H1 (cell line): ENCODE measurements at regions not wholly inside any gene's neighbourhood (a gene's known extent, or its start where the extent isn't known, plus 50 kb on each side); places are given as distances from the start of the nearest gene placed in this dataset.

Experiments used
- CTCF ChIA-PET: fragments of 300-600 bp; sonication (Branson Sonifier 250); formaldehyde crosslinking; loops from one replicate; lab custom pipeline; 2021; ENCODE audit not compliant: partially characterized antibody; lab: Charles Lee
- POLR2A ChIA-PET: fragments of 300-600 bp; sonication (Branson Sonifier 250); formaldehyde crosslinking; loops from one replicate; lab custom pipeline; 2021; ENCODE audit warnings: inconsistent platforms; ENCODE audit not compliant: partially characterized antibody; lab: Charles Lee
- DNase-seq, 2 experiments: peaks; one replicate each; pipeline versions ENCODE4 v3.0.0 to v3.0.0-alpha.2; 2010 to 2022; ENCODE audit warnings: low spot score in 2 of 2, low read depth in 1 of 2, mixed read lengths in 1 of 2
- FAIRE-seq: peaks from 2 replicates; lab custom pipeline; 2011; peaks lifted over from hg19 to GRCh38; lab: Jason Lieb, UNC
- H2AFZ ChIP-seq: 2 replicates; pipeline ENCODE4 v1.8.1; 2012; ENCODE audit warnings: low read length, inconsistent platforms
- H2AK5ac ChIP-seq: 2 replicates; pipeline ENCODE4 v1.6.1; 2013; ENCODE audit warnings: low read depth, low read length
- H2BK120ac ChIP-seq: replicated peaks from 2 replicates; pipeline ENCODE3; 2013; ENCODE audit warnings: low read depth, low read length, inconsistent platforms
- H2BK12ac ChIP-seq: 2 replicates; pipeline ENCODE4 v1.6.1; 2013; ENCODE audit warnings: low read depth, low read length
- H2BK15ac ChIP-seq: 2 replicates; pipeline ENCODE4 v1.6.1; 2013; ENCODE audit warnings: low read length
- H2BK20ac ChIP-seq: 2 replicates; pipeline ENCODE4 v1.6.1; 2013; ENCODE audit warnings: low read length
- H2BK5ac ChIP-seq: 2 replicates; pipeline ENCODE4 v1.6.1; 2013; ENCODE audit warnings: low read depth, low read length
- H3K14ac ChIP-seq: 2 replicates; pipeline ENCODE4 v1.6.1; 2013; ENCODE audit warnings: inconsistent platforms; ENCODE audit not compliant: insufficient read length
- H3K18ac ChIP-seq: 2 replicates; pipeline ENCODE4 v1.6.1; 2013; ENCODE audit warnings: low read length; ENCODE audit errors: extremely low read depth
- H3K23ac ChIP-seq: 2 replicates; pipeline ENCODE4 v1.6.1; 2013; ENCODE audit warnings: inconsistent platforms; ENCODE audit not compliant: insufficient read length
- H3K23me2 ChIP-seq: 2 replicates; pipeline ENCODE4 v1.6.1; 2013; ENCODE audit warnings: low read depth, low read length
- H3K27ac ChIP-seq: 2 replicates; pipeline ENCODE4 v1.6.1; 2011; ENCODE audit warnings: low read depth, low read length, inconsistent platforms
- H3K27me3 ChIP-seq, 4 experiments: replicated peaks in 1 of 4; 1 replicate in 1 of 4; 2 replicates in 3 of 4; pipeline versions ENCODE4 v1.6.1 to v1.8.1; 2011 to 2013; ENCODE audit warnings: low read length in 3 of 4, mild to moderate bottlenecking in 3 of 4, inconsistent platforms in 2 of 4, mixed read lengths in 2 of 4, moderate library complexity in 1 of 4; ENCODE audit not compliant: control insufficient read depth in 3 of 4, insufficient read depth in 3 of 4; ENCODE audit errors: extremely low read depth in 1 of 4
- H3K36me3 ChIP-seq, 4 experiments: 2 replicates each; pipeline versions ENCODE4 v1.6.1 to v1.8.1; 2011 to 2013; ENCODE audit warnings: mild to moderate bottlenecking in 4 of 4, low read length in 3 of 4, moderate library complexity in 2 of 4, control low read depth in 1 of 4, inconsistent platforms in 1 of 4; ENCODE audit not compliant: insufficient read depth in 4 of 4, control insufficient read depth in 2 of 4
- H3K4ac ChIP-seq: replicated peaks from 2 replicates; pipeline ENCODE3; 2013; ENCODE audit warnings: low read length, low read depth, mixed read lengths, inconsistent platforms; ENCODE audit not compliant: insufficient read length
- H3K4me1 ChIP-seq, 4 experiments: replicated peaks in 1 of 4; 1 replicate in 1 of 4; 2 replicates in 3 of 4; pipeline versions ENCODE4 v1.6.1 to v1.8.1; 2011 to 2013; ENCODE audit warnings: low read length in 3 of 4, inconsistent platforms in 2 of 4, mixed read lengths in 1 of 4; ENCODE audit not compliant: insufficient read depth in 4 of 4, control insufficient read depth in 3 of 4
- H3K4me2 ChIP-seq, 2 experiments: 2 replicates each; pipeline versions ENCODE4 v1.6.1 to v1.8.1; 2011 to 2013; ENCODE audit warnings: low read depth in 2 of 2, low read length in 2 of 2, control low read depth in 1 of 2, inconsistent platforms in 1 of 2, mild to moderate bottlenecking in 1 of 2; ENCODE audit not compliant: insufficient read depth in 1 of 2
- H3K4me3 ChIP-seq, 4 experiments: fragments of 200-600, 300-600 bp in 1 of 4; sonication (generic), shearing (Covaris generic), sonication (Bioruptor Twin) in 1 of 4; 2 replicates each; pipeline versions ENCODE4 v1.5.1 to v1.8.1; 2011 to 2016; ENCODE audit warnings: low read length in 4 of 4, low read depth in 3 of 4, control low read depth in 2 of 4, inconsistent platforms in 2 of 4, mild to moderate bottlenecking in 2 of 4, mixed read lengths in 1 of 4, moderate library complexity in 1 of 4; ENCODE audit not compliant: insufficient read depth in 2 of 4; ENCODE audit errors: extremely low read depth in 1 of 4
- H3K56ac ChIP-seq: replicated peaks from 2 replicates; pipeline ENCODE3; 2013; ENCODE audit warnings: low read depth, mild to moderate bottlenecking, mixed read lengths, low read length, inconsistent platforms; ENCODE audit not compliant: insufficient read length
- H3K79me1 ChIP-seq: 2 replicates; pipeline ENCODE4 v1.6.1; 2013; ENCODE audit warnings: low read depth, low read length, control low read depth
- H3K79me2 ChIP-seq, 2 experiments: 2 replicates each; pipeline versions ENCODE4 v1.6.1 to v1.8.1; 2012 to 2013; ENCODE audit warnings: low read length in 2 of 2, mild to moderate bottlenecking in 2 of 2, inconsistent platforms in 1 of 2; ENCODE audit not compliant: insufficient read depth in 2 of 2, control insufficient read depth in 1 of 2
- H3K9ac ChIP-seq, 4 experiments: replicated peaks in 1 of 4; 1 replicate in 1 of 4; 2 replicates in 3 of 4; pipeline versions ENCODE4 v1.6.1 to v1.8.1; 2011 to 2013; ENCODE audit warnings: low read depth in 3 of 4, low read length in 3 of 4, control low read depth in 2 of 4, mild to moderate bottlenecking in 2 of 4, moderate library complexity in 2 of 4, inconsistent platforms in 1 of 4; ENCODE audit errors: extremely low read depth in 1 of 4
- H3K9me3 ChIP-seq, 2 experiments: 2 replicates each; pipeline versions ENCODE4 v1.6.1 to v1.8.1; 2012 to 2013; ENCODE audit warnings: mild to moderate bottlenecking in 2 of 2, moderate library complexity in 2 of 2, control low read depth in 1 of 2, inconsistent platforms in 1 of 2, low read depth in 1 of 2, low read length in 1 of 2, mixed read lengths in 1 of 2; ENCODE audit not compliant: insufficient read depth in 2 of 2
- H4K20me1 ChIP-seq, 2 experiments: replicated peaks in 1 of 2; 2 replicates each; pipeline versions ENCODE3 to v1.8.1; 2011 to 2013; ENCODE audit warnings: inconsistent platforms in 2 of 2, low read length in 2 of 2, mild to moderate bottlenecking in 1 of 2; ENCODE audit not compliant: insufficient read depth in 2 of 2, control insufficient read depth in 1 of 2
- H4K5ac ChIP-seq: 2 replicates; pipeline ENCODE4 v1.6.1; 2013; ENCODE audit warnings: low read length, low read depth, mixed read lengths, inconsistent platforms; ENCODE audit not compliant: insufficient read length
- H4K8ac ChIP-seq: 2 replicates; pipeline ENCODE4 v1.8.0; 2013; ENCODE audit warnings: mild to moderate bottlenecking, moderate library complexity, low read length, inconsistent platforms; ENCODE audit not compliant: insufficient read depth; ENCODE audit errors: extremely low read depth
- H4K91ac ChIP-seq: replicated peaks from 2 replicates; pipeline ENCODE3; 2013; ENCODE audit warnings: low read length, mixed read lengths, inconsistent platforms; ENCODE audit not compliant: insufficient read length
- CEBPB ChIP-seq: IDR thresholded peaks from 2 replicates; pipeline ENCODE4 v1.6.1; 2012; ENCODE audit warnings: low read depth, low read length
- CREB1 ChIP-seq: IDR thresholded peaks from 2 replicates; pipeline ENCODE4 v1.6.1; 2012; ENCODE audit warnings: inconsistent platforms
- EGR1 ChIP-seq: IDR thresholded peaks from 2 replicates; pipeline ENCODE4 v1.6.1; 2011; ENCODE audit warnings: low read depth, low read length, borderline replicate concordance
- FOSL1 ChIP-seq: IDR thresholded peaks from 2 replicates; pipeline ENCODE4 v1.6.1; 2011; ENCODE audit warnings: mild to moderate bottlenecking, low read depth, low read length, moderate library complexity; ENCODE audit not compliant: insufficient read depth
- HDAC6 ChIP-seq: IDR thresholded peaks from one replicate; pipeline ENCODE4 v1.7.1; 2012; ENCODE audit warnings: low read depth, mild to moderate bottlenecking, inconsistent platforms, low read length, moderate library complexity
- NRF1 ChIP-seq: IDR thresholded peaks from 2 replicates; pipeline ENCODE4 v1.6.1; 2011; ENCODE audit warnings: mild to moderate bottlenecking, low read depth, low read length, improper control_type of control experiment
- POLR2A ChIP-seq, 2 experiments: IDR thresholded peaks; 1 replicate in 1 of 2; 2 replicates in 1 of 2; pipeline ENCODE4 v1.6.1; 2011; ENCODE audit warnings: low read depth in 2 of 2, low read length in 2 of 2, mild to moderate bottlenecking in 2 of 2; ENCODE audit errors: control extremely low read depth in 1 of 2
- RNF2 ChIP-seq: fragments of 200-900, 300-1000 bp; sonication (generic); IDR thresholded peaks from 2 replicates; pipeline ENCODE4 v1.7.1; 2016; ENCODE audit warnings: borderline replicate concordance, low read depth, mild to moderate bottlenecking, antibody characterized with exemption, low read length; ENCODE audit not compliant: poor library complexity, severe bottlenecking; ENCODE audit errors: missing control alignments
- RXRA ChIP-seq: IDR thresholded peaks from 2 replicates; pipeline ENCODE4 v1.6.1; 2011; ENCODE audit warnings: low read depth, mild to moderate bottlenecking, low read length, moderate library complexity; ENCODE audit not compliant: insufficient read depth
- SP2 ChIP-seq: IDR thresholded peaks from 2 replicates; pipeline ENCODE4 v1.6.1; 2012; ENCODE audit warnings: mild to moderate bottlenecking, low read length, inconsistent platforms
- SUZ12 ChIP-seq: fragments of 200-600 bp; sonication (generic); IDR thresholded peaks from 2 replicates; pipeline ENCODE4 v1.6.1; 2012; ENCODE audit warnings: mild to moderate bottlenecking, inconsistent platforms, low read length, moderate library complexity, mixed read lengths
- TAF1 ChIP-seq: IDR thresholded peaks from 2 replicates; pipeline ENCODE4 v1.6.1; 2011; ENCODE audit warnings: mild to moderate bottlenecking, low read depth, low read length
- TCF12 ChIP-seq: IDR thresholded peaks from 2 replicates; pipeline ENCODE4 v1.6.1; 2011; ENCODE audit warnings: low read depth, mild to moderate bottlenecking, low read length
- WGBS, 2 experiments: shearing (Covaris generic) in 1 of 2; methylation state at CpG; one replicate each; pipeline versions ENCODE4 v1.1.6 to v1.1.7; 2013 to 2015; ENCODE audit warnings: low lambda C conversion rate in 2 of 2, mixed read lengths in 2 of 2, inconsistent platforms in 1 of 2, low coverage in 1 of 2, missing lambda C conversion rate in 1 of 2; ENCODE audit not compliant: insufficient replicate concordance in 2 of 2, insufficient coverage in 1 of 2, insufficient read length in 1 of 2; ENCODE audit errors: extremely low coverage in 1 of 2, missing lambda C conversion rate in 1 of 2; 5-methylcytosine and 5-hydroxymethylcytosine counted together

GRCh38 chr6:6793388-6794250, 205.1 kb downstream of the LY86 start:
- no peak overlapping the region for H2BK5ac ChIP-seq
- no peaks in the 10 kb centered on the region for H3K23me2 ChIP-seq
- FAIRE-seq: no peak
- H2BK20ac ChIP-seq: no peak overlapping the region
- H3K4ac ChIP-seq: no peak overlapping the region
- no peak overlapping the region for H2BK120ac ChIP-seq
- no peak overlapping the region for H4K8ac ChIP-seq
- H3K56ac ChIP-seq: no peak overlapping the region
- H3K9me3 ChIP-seq: no peaks in the 10 kb centered on the region
- no peak for DNase-seq
- H3K18ac ChIP-seq: no peak overlapping the region
- no peak overlapping the region for H2BK15ac ChIP-seq
- no peak overlapping the region for H3K23ac ChIP-seq
- no peaks in the 10 kb centered on the region for H4K20me1 ChIP-seq
- no peak overlapping the region for H2AFZ ChIP-seq
- no peaks in the 10 kb centered on the region for H3K36me3 ChIP-seq
- H3K27ac ChIP-seq: no peak overlapping the region
- H3K27me3 ChIP-seq: no peaks in the 10 kb centered on the region
- H3K9ac ChIP-seq: no peak overlapping the region
- TF ChIP-seq RXRA (no peak), POLR2A (IDR thresholded peaks at IDR 0.05; ENCODE audit: control extremely low read depth in 1 of 2, low read depth in 2 of 2, low read length in 2 of 2) (no peak), FOSL1 (no peak), TCF12 (no peak), CEBPB (no peak), TAF1 (no peak), NRF1 (no peak), EGR1 (no peak), RNF2 (no peak), HDAC6 (no peak), SUZ12 (no peak), SP2 (no peak), CREB1 (no peak)
- no peaks in the 10 kb centered on the region for H3K4me1 ChIP-seq
- H4K5ac ChIP-seq: no peak overlapping the region
- POLR2A ChIA-PET: no interaction called here
- no peak overlapping the region for H4K91ac ChIP-seq
- H3K79me2 ChIP-seq: no peaks in the 10 kb centered on the region
- no peaks in the 10 kb centered on the region for H3K79me1 ChIP-seq
- H2BK12ac ChIP-seq: no peak overlapping the region
- no peak overlapping the region for H3K14ac ChIP-seq
- CTCF ChIA-PET: interaction anchor here (0.5 to 1.8 kb wide), 10 partner anchors 9 to 1264 kb away, joined by 3 to 6 read pairs (median 4); no protein-coding TSS in a partner anchor
- no peak overlapping the region for H2AK5ac ChIP-seq
- H3K4me2 ChIP-seq: no peak overlapping the region
- 93% methylated on average over 9 of the region's 9 CpGs; no CpG with 5 or more reads in 1 of the 2 experiments for WGBS, 2 experiments
- H3K4me3 ChIP-seq: no peak overlapping the region
